Stimulated activated naive CD8-positive, alpha-beta T cell treated with anti-CD3 and anti-CD28 coated beads, Interleukin-15, Interleukin-2, amounts not matched to agents 100 U/mL and 50 U/mL, for 24 hours (primary cell): ENCODE measurements at regions not wholly inside any gene's neighbourhood (a gene's known extent, or its start where the extent isn't known, plus 50 kb on each side); places are given as distances from the start of the nearest gene placed in this dataset.
A peak's percentile ranks its signal among the peaks of the same experiment; 100 is the strongest.
"Not testable (repeated sequence)": the region's sequence is repeated elsewhere in the genome, so short reads cannot be mapped to it uniquely, and the experiment has no call there.

ENCODE experiments used
- ATAC-seq: fragments of 150-1000 bp; cut with Tn5 transposase; one replicate; pipeline ENCODE4 v1.10.0; 2021
- DNase-seq: peaks from one replicate; pipeline ENCODE4 v3.0.0; 2021

GRCh38 chr1:119253366-119253765 is 112.9 kb upstream of the WARS2 start:
- no peak for ATAC-seq
- no peak for DNase-seq

GRCh38 chr1:119254067-119254720 is 113.7 kb upstream of the WARS2 start:
- DNase-seq (no peak), ATAC-seq (no peak)

- not testable (repeated sequence) for ATAC-seq, DNase-seq
Measured at GRCh38 chr1:119256089-119256488, 112.5 kb upstream of the HAO2 start.

GRCh38 chr1:119260506-119260905 is 108.1 kb upstream of the HAO2 start:
- DNase-seq (no peak), ATAC-seq (no peak)

GRCh38 chr1:119266386-119266785 is 102.2 kb upstream of the HAO2 start:
- DNase-seq (peak; percentile 14), ATAC-seq (peak; percentile 86)

GRCh38 chr1:119266858-119267257 is 101.7 kb upstream of the HAO2 start:
- ATAC-seq (no peak), DNase-seq (no peak)

GRCh38 chr1:119267288-119267687 is 101.3 kb upstream of the HAO2 start:
- ATAC-seq, DNase-seq: not testable (repeated sequence)

- no peak for ATAC-seq
Measured at GRCh38 chr1:119268879-119269278, 99.7 kb upstream of the HAO2 start.

GRCh38 chr1:119275145-119276134 is 93.1 kb upstream of the HAO2 start:
- peak; percentile 39 for DNase-seq
- ATAC-seq = no peak

More at GRCh38 chr1:119268879-119269278, 99.7 kb upstream of the HAO2 start:
- no peak for DNase-seq

- no peak for ATAC-seq
Measured at GRCh38 chr1:119276558-119276957, 92.0 kb upstream of the HAO2 start.

GRCh38 chr1:119279456-119280381 is 88.9 kb upstream of the HAO2 start:
- DNase-seq = no peak

More at GRCh38 chr1:119276558-119276957, 92.0 kb upstream of the HAO2 start:
- no peak for DNase-seq

GRCh38 chr1:119285482-119285881 is 83.1 kb upstream of the HAO2 start:
- ATAC-seq = no peak
- no peak for DNase-seq

More at GRCh38 chr1:119279456-119280381, 88.9 kb upstream of the HAO2 start:
- no peak for ATAC-seq

- peak; percentile 32 for DNase-seq
Measured at GRCh38 chr1:119286587-119287181, 81.9 kb upstream of the HAO2 start.

GRCh38 chr1:119288751-119289150 is 79.8 kb upstream of the HAO2 start:
- no peak for DNase-seq
- no peak for ATAC-seq

More at GRCh38 chr1:119286587-119287181, 81.9 kb upstream of the HAO2 start:
- peak; percentile 78 for ATAC-seq

- DNase-seq (no peak), ATAC-seq (no peak)
Measured at GRCh38 chr1:119290297-119290696, 78.3 kb upstream of the HAO2 start.

GRCh38 chr1:119291611-119292206 is 76.9 kb upstream of the HAO2 start:
- no peak for ATAC-seq
- no peak for DNase-seq

- DNase-seq (no peak), ATAC-seq (no peak)
Measured at GRCh38 chr1:119293797-119294196, 74.8 kb upstream of the HAO2 start.

GRCh38 chr1:119294199-119294598 is 74.4 kb upstream of the HAO2 start:
- no peak for DNase-seq
- ATAC-seq = no peak

GRCh38 chr1:119294722-119295121 is 73.9 kb upstream of the HAO2 start:
- peak; percentile 55 for ATAC-seq

GRCh38 chr1:119298687-119299303 is 69.8 kb upstream of the HAO2 start:
- ATAC-seq (no peak), DNase-seq (no peak)

More at GRCh38 chr1:119294722-119295121, 73.9 kb upstream of the HAO2 start:
- no peak for DNase-seq

GRCh38 chr1:119302011-119302410 is 66.6 kb upstream of the HAO2 start:
- no peak for ATAC-seq
- no peak for DNase-seq
